ENCODE measurements at regions not wholly inside any gene's neighbourhood (a gene's known extent, or its start where the extent isn't known, plus 50 kb on each side); places are given as distances from the start of the nearest gene placed in this dataset.

- DNase-seq: no peak
Observed at GRCh38 chr7:25895792-25896171, 256.2 kb upstream of the NFE2L3 start.

GRCh38 chr7:25897261-25897782, 254.7 kb upstream of the NFE2L3 start:
- no peak for DNase-seq

- no peak for DNase-seq
Observed at GRCh38 chr7:25900245-25900644, 251.8 kb upstream of the NFE2L3 start.

GRCh38 chr7:25900877-25901276, 251.1 kb upstream of the NFE2L3 start:
- no peak for DNase-seq

- DNase-seq: no peak
Observed at GRCh38 chr7:25901658-25902057, 250.3 kb upstream of the NFE2L3 start.

- DNase-seq: peak; percentile 14
Observed at GRCh38 chr7:25906003-25906402, 246.0 kb upstream of the NFE2L3 start.

GRCh38 chr7:25906760-25907159, 245.2 kb upstream of the NFE2L3 start:
- DNase-seq: peak; percentile 36

- peak; percentile 47 for DNase-seq
Observed at GRCh38 chr7:25907214-25907613, 244.8 kb upstream of the NFE2L3 start.

- DNase-seq: no peak
Observed at GRCh38 chr7:25907731-25908130, 244.3 kb upstream of the NFE2L3 start.

- no peak for DNase-seq
Observed at GRCh38 chr7:25908154-25908949, 243.6 kb upstream of the NFE2L3 start.

GRCh38 chr7:25911738-25912607, 240.0 kb upstream of the NFE2L3 start:
- peak; percentile 75 for DNase-seq

GRCh38 chr7:25913598-25914224, 238.3 kb upstream of the NFE2L3 start:
- DNase-seq: peak; percentile 91

- no peak for DNase-seq
Observed at GRCh38 chr7:25918731-25919130, 233.3 kb upstream of the NFE2L3 start.

- no peak for DNase-seq
Observed at GRCh38 chr7:25922296-25922695, 229.7 kb upstream of the NFE2L3 start.

- DNase-seq: no peak
Observed at GRCh38 chr7:25923741-25924460, 228.1 kb upstream of the NFE2L3 start.

- no peak for DNase-seq
Observed at GRCh38 chr7:25926009-25926408, 226.0 kb upstream of the NFE2L3 start.

- DNase-seq: no peak
Observed at GRCh38 chr7:25926451-25926850, 225.5 kb upstream of the NFE2L3 start.

- DNase-seq: no peak
Observed at GRCh38 chr7:25926891-25927625, 224.9 kb upstream of the NFE2L3 start.

- no peak for DNase-seq
Observed at GRCh38 chr7:25927626-25927978, 224.4 kb upstream of the NFE2L3 start.

- DNase-seq: no peak
Observed at GRCh38 chr7:25928549-25929330, 223.3 kb upstream of the NFE2L3 start.

- DNase-seq: no peak
Observed at GRCh38 chr7:25929448-25929847, 222.6 kb upstream of the NFE2L3 start.
